HG03342 (cell line): ENCODE measurements at regions not wholly inside any gene's neighbourhood (a gene's known extent, or its start where the extent isn't known, plus 50 kb on each side); places are given as distances from the start of the nearest gene placed in this dataset.
"Not testable (repeated sequence)": the region's sequence is repeated elsewhere in the genome, so short reads cannot be mapped to it uniquely, and the experiment has no call there.

Experiments used
- ATAC-seq: cut with Tn5 transposase; IDR thresholded peaks from one replicate; pipeline ENCODE4 v1.9.1; 2021; ENCODE audit warnings: mild to moderate bottlenecking, moderate library complexity; ENCODE audit not compliant: unreplicated experiment

- ATAC-seq, result no peak
Measured at GRCh38 chr3:23112491-23112890, 90.6 kb upstream of the UBE2E2 start.

- no peak for ATAC-seq
Measured at GRCh38 chr3:23113455-23114171, 89.5 kb upstream of the UBE2E2 start.

GRCh38 chr3:23114432-23114831, 88.7 kb upstream of the UBE2E2 start:
- ATAC-seq, result no peak

- no peak for ATAC-seq
Measured at GRCh38 chr3:23115171-23115877, 87.8 kb upstream of the UBE2E2 start.

- ATAC-seq, result no peak
Measured at GRCh38 chr3:23116081-23116837, 86.9 kb upstream of the UBE2E2 start.

- no peak for ATAC-seq
Measured at GRCh38 chr3:23117856-23118255, 85.3 kb upstream of the UBE2E2 start.

GRCh38 chr3:23127196-23127595, 75.9 kb upstream of the UBE2E2 start:
- no peak for ATAC-seq

- no peak for ATAC-seq
Measured at GRCh38 chr3:23128655-23129054, 74.5 kb upstream of the UBE2E2 start.

GRCh38 chr3:23129117-23129516, 74.0 kb upstream of the UBE2E2 start:
- ATAC-seq, result no peak

GRCh38 chr3:23129817-23130216, 73.3 kb upstream of the UBE2E2 start:
- ATAC-seq, result peak; percentile 81

- no peak for ATAC-seq
Measured at GRCh38 chr3:23130406-23130805, 72.7 kb upstream of the UBE2E2 start.

- no peak for ATAC-seq
Measured at GRCh38 chr3:23135026-23135785, 67.9 kb upstream of the UBE2E2 start.

- ATAC-seq, result no peak
Measured at GRCh38 chr3:23136054-23136453, 67.1 kb upstream of the UBE2E2 start.

- not testable (repeated sequence) for ATAC-seq
Measured at GRCh38 chr3:23144051-23144450, 59.1 kb upstream of the UBE2E2 start.

- no peak for ATAC-seq
Measured at GRCh38 chr3:23146163-23146562, 57.0 kb upstream of the UBE2E2 start.

GRCh38 chr3:23152989-23153388, 50.1 kb upstream of the UBE2E2 start:
- no peak for ATAC-seq
